Cardiac fibroblast (primary cell): ENCODE measurements at regions not wholly inside any gene's neighbourhood (a gene's known extent, or its start where the extent isn't known, plus 50 kb on each side); places are given as distances from the start of the nearest gene placed in this dataset.

Source experiments
- DNase-seq, 2 donors: peaks; one replicate each; pipeline versions ENCODE4 v3.0.0 to v3.0.0-alpha.2; 2010; ENCODE audit warnings: low read depth in 2 of 2
- H3K4me3 ChIP-seq, 2 donors: replicated peaks in 1 of 2; 1 replicate in 1 of 2; 2 replicates in 1 of 2; pipeline ENCODE4 v1.5.1; 2011; ENCODE audit warnings: low read depth in 2 of 2, low read length in 2 of 2, mild to moderate bottlenecking in 2 of 2, moderate library complexity in 1 of 2
- CTCF ChIP-seq: IDR thresholded peaks from one replicate; pipeline ENCODE4 v1.5.1; 2011; ENCODE audit warnings: low read depth, mild to moderate bottlenecking, low read length, inconsistent platforms

GRCh38 chr18:33923980-33924379 is 300.7 kb downstream of the NOL4 start:
- H3K4me3 ChIP-seq = no peak overlapping the region
- no peak for TF ChIP-seq CTCF
- no peak for DNase-seq

- no peak overlapping the region for H3K4me3 ChIP-seq
- no peak for TF ChIP-seq CTCF
- DNase-seq = no peak
Observed at GRCh38 chr18:33918571-33918970, 306.1 kb downstream of the NOL4 start.

GRCh38 chr18:33916200-33916599 is 308.5 kb downstream of the NOL4 start:
- no peak for DNase-seq
- no peak overlapping the region for H3K4me3 ChIP-seq
- no peak for TF ChIP-seq CTCF

- TF ChIP-seq CTCF = no peak
- H3K4me3 ChIP-seq = no peak overlapping the region
- DNase-seq = peak in 1 of 2 donors; percentile 52
Observed at GRCh38 chr18:33914399-33914798, 310.3 kb downstream of the NOL4 start.

- H3K4me3 ChIP-seq = no peak overlapping the region
- DNase-seq = no peak
- no peak for TF ChIP-seq CTCF
Observed at GRCh38 chr18:33906046-33906445, 318.7 kb downstream of the NOL4 start.

GRCh38 chr18:33901894-33902512 is 322.7 kb downstream of the NOL4 start:
- no peak for DNase-seq
- TF ChIP-seq CTCF = no peak

GRCh38 chr18:33900638-33901037 is 322.6 kb downstream of the ASXL3 start:
- no peak for TF ChIP-seq CTCF
- no peak for DNase-seq
- H3K4me3 ChIP-seq = no peak overlapping the region

More at GRCh38 chr18:33901894-33902512, 322.7 kb downstream of the NOL4 start:
- H3K4me3 ChIP-seq = no peak overlapping the region
